Ectodermal cell (in vitro differentiated cells): ENCODE measurements at regions not wholly inside any gene's neighbourhood (a gene's known extent, or its start where the extent isn't known, plus 50 kb on each side); places are given as distances from the start of the nearest gene placed in this dataset.

Source experiments
- H3K27ac ChIP-seq: 2 replicates; pipeline ENCODE4 v1.7.0; 2013; ENCODE audit warnings: mild to moderate bottlenecking, low read depth, low read length; ENCODE audit not compliant: insufficient read depth, poor library complexity, severe bottlenecking
- H3K27me3 ChIP-seq: 2 replicates; pipeline ENCODE4 v1.7.0; 2013; ENCODE audit warnings: mild to moderate bottlenecking, low read length; ENCODE audit not compliant: insufficient read depth, control insufficient read depth, poor library complexity, severe bottlenecking
- H3K36me3 ChIP-seq: one replicate; pipeline ENCODE4 v1.7.0; 2013; ENCODE audit warnings: low read length; ENCODE audit not compliant: control insufficient read depth, insufficient read depth
- H3K4me1 ChIP-seq: one replicate; pipeline ENCODE4 v1.7.0; 2013; ENCODE audit warnings: low read length; ENCODE audit not compliant: control insufficient read depth, insufficient read depth
- H3K4me3 ChIP-seq: 2 replicates; pipeline ENCODE4 v1.7.0; 2013; ENCODE audit warnings: low read depth, low read length, control low read depth; ENCODE audit not compliant: insufficient read depth
- H3K9me3 ChIP-seq: 2 replicates; pipeline ENCODE4 v1.7.0; 2013; ENCODE audit warnings: mild to moderate bottlenecking, low read length, moderate library complexity; ENCODE audit not compliant: control insufficient read depth
- WGBS, 2 experiments: methylation state at CpG; one replicate each; pipeline ENCODE4 v1.1.7; 2013; ENCODE audit warnings: missing lambda C conversion rate in 2 of 2; 5-methylcytosine and 5-hydroxymethylcytosine counted together

GRCh38 chr6:95274686-95275235 lies 302.6 kb upstream of the MANEA start:
- Histone ChIP-seq H3K4me3 (no peak overlapping the region), H3K27me3 (no peaks in the 10 kb centered on the region), H3K36me3 (no peaks in the 10 kb centered on the region), H3K27ac (no peak overlapping the region), H3K4me1 (no peaks in the 10 kb centered on the region), H3K9me3 (no peaks in the 10 kb centered on the region)
- 100% methylated on average over 1 to 2 of the region's 2 CpGs for WGBS, 2 experiments

- Histone ChIP-seq H3K4me1 (no peaks in the 10 kb centered on the region), H3K27ac (no peak overlapping the region), H3K36me3 (no peaks in the 10 kb centered on the region), H3K9me3 (no peaks in the 10 kb centered on the region), H3K4me3 (no peak overlapping the region), H3K27me3 (no peaks in the 10 kb centered on the region)
- 93 to 100% methylated on average over 1 of the region's 1 CpG for WGBS, 2 experiments
Observed at GRCh38 chr6:95279616-95280015, 297.7 kb upstream of the MANEA start.

- H3K36me3 ChIP-seq = no peaks in the 10 kb centered on the region
- H3K9me3 ChIP-seq = no peaks in the 10 kb centered on the region
- no peaks in the 10 kb centered on the region for H3K4me1 ChIP-seq
- no peak overlapping the region for H3K27ac ChIP-seq
- 54 to 60% methylated on average over 4 of the region's 4 CpGs for WGBS, 2 experiments
- H3K4me3 ChIP-seq = no peak overlapping the region
- H3K27me3 ChIP-seq = no peaks in the 10 kb centered on the region
Observed at GRCh38 chr6:95280686-95281273, 296.6 kb upstream of the MANEA start.

- H3K36me3 ChIP-seq = no peaks in the 10 kb centered on the region
- 43 to 50% methylated on average over 2 of the region's 2 CpGs for WGBS, 2 experiments
Observed at GRCh38 chr6:95285881-95286280, 291.5 kb upstream of the MANEA start.

GRCh38 chr6:95286874-95287273 lies 290.5 kb upstream of the MANEA start:
- Histone ChIP-seq H3K27me3 (no peaks in the 10 kb centered on the region), H3K9me3 (no peaks in the 10 kb centered on the region), H3K4me3 (no peak overlapping the region), H3K36me3 (no peaks in the 10 kb centered on the region), H3K27ac (no peak overlapping the region), H3K4me1 (no peaks in the 10 kb centered on the region)

More at GRCh38 chr6:95285881-95286280, 291.5 kb upstream of the MANEA start:
- Histone ChIP-seq H3K4me3 (no peak overlapping the region), H3K9me3 (no peaks in the 10 kb centered on the region), H3K27ac (no peak overlapping the region), H3K27me3 (no peaks in the 10 kb centered on the region), H3K4me1 (no peaks in the 10 kb centered on the region)

- Histone ChIP-seq H3K4me3 (no peak overlapping the region), H3K36me3 (no peaks in the 10 kb centered on the region)
Observed at GRCh38 chr6:95288251-95288650, 289.1 kb upstream of the MANEA start.

GRCh38 chr6:95292011-95292410 lies 285.3 kb upstream of the MANEA start:
- no peaks in the 10 kb centered on the region for H3K36me3 ChIP-seq
- no peaks in the 10 kb centered on the region for H3K4me1 ChIP-seq
- no peaks in the 10 kb centered on the region for H3K27me3 ChIP-seq
- H3K27ac ChIP-seq = no peak overlapping the region
- H3K4me3 ChIP-seq = no peak overlapping the region
- no peaks in the 10 kb centered on the region for H3K9me3 ChIP-seq
- no CpG with 5 or more reads among the region's 1 CpG for WGBS, 2 experiments

More at GRCh38 chr6:95288251-95288650, 289.1 kb upstream of the MANEA start:
- Histone ChIP-seq H3K9me3 (no peaks in the 10 kb centered on the region), H3K4me1 (no peaks in the 10 kb centered on the region), H3K27ac (no peak overlapping the region), H3K27me3 (no peaks in the 10 kb centered on the region)

GRCh38 chr6:95293257-95293656 lies 284.1 kb upstream of the MANEA start:
- no peaks in the 10 kb centered on the region for H3K36me3 ChIP-seq
- H3K4me1 ChIP-seq = no peaks in the 10 kb centered on the region
- no peaks in the 10 kb centered on the region for H3K9me3 ChIP-seq
- no peaks in the 10 kb centered on the region for H3K27me3 ChIP-seq
- H3K27ac ChIP-seq = no peak overlapping the region
- no peak overlapping the region for H3K4me3 ChIP-seq
- WGBS, 2 experiments = 89 to 90% methylated on average over 2 of the region's 2 CpGs

- 76 to 77% methylated on average over 2 of the region's 2 CpGs for WGBS, 2 experiments
- Histone ChIP-seq H3K27ac (no peak overlapping the region), H3K9me3 (no peaks in the 10 kb centered on the region), H3K4me1 (no peaks in the 10 kb centered on the region), H3K27me3 (no peaks in the 10 kb centered on the region), H3K36me3 (no peaks in the 10 kb centered on the region), H3K4me3 (no peak overlapping the region)
Observed at GRCh38 chr6:95294043-95294442, 283.3 kb upstream of the MANEA start.

- Histone ChIP-seq H3K9me3 (no peaks in the 10 kb centered on the region), H3K27ac (no peak overlapping the region), H3K27me3 (no peaks in the 10 kb centered on the region), H3K4me3 (no peak overlapping the region), H3K36me3 (no peaks in the 10 kb centered on the region), H3K4me1 (peaks cover 5% of the 10 kb centered on the region)
- WGBS, 2 experiments = 83 to 88% methylated on average over 3 of the region's 3 CpGs
Observed at GRCh38 chr6:95309545-95309944, 267.8 kb upstream of the MANEA start.

GRCh38 chr6:95318137-95318536 lies 259.2 kb upstream of the MANEA start:
- Histone ChIP-seq H3K27me3 (no peaks in the 10 kb centered on the region), H3K9me3 (no peaks in the 10 kb centered on the region), H3K36me3 (no peaks in the 10 kb centered on the region), H3K27ac (no peak overlapping the region), H3K4me3 (no peak overlapping the region), H3K4me1 (no peaks in the 10 kb centered on the region)
- 80 to 93% methylated on average over 1 of the region's 1 CpG for WGBS, 2 experiments
